Osteoblast (primary cell): ENCODE measurements at regions not wholly inside any gene's neighbourhood (a gene's known extent, or its start where the extent isn't known, plus 50 kb on each side); places are given as distances from the start of the nearest gene placed in this dataset.

Experiments used
- DNase-seq: peaks from one replicate; pipeline ENCODE4 v3.0.0; 2011; ENCODE audit warnings: low spot score, mixed read lengths; ENCODE audit not compliant: insufficient read length; ENCODE audit errors: missing footprints
- H2AFZ ChIP-seq: 2 replicates; pipeline ENCODE4 v1.6.0; 2011; ENCODE audit warnings: mild to moderate bottlenecking, low read length
- H3K27ac ChIP-seq: 2 replicates; pipeline ENCODE4 v1.5.1; 2011; ENCODE audit warnings: mild to moderate bottlenecking, low read depth, low read length, moderate library complexity
- H3K27me3 ChIP-seq: 2 replicates; pipeline ENCODE4 v1.6.0; 2012; ENCODE audit warnings: mild to moderate bottlenecking, control low read depth, inconsistent platforms, low read length, moderate library complexity; ENCODE audit not compliant: insufficient read depth
- H3K36me3 ChIP-seq: 2 replicates; pipeline ENCODE4 v1.5.1; 2011; ENCODE audit warnings: mild to moderate bottlenecking, low read length, control low read depth, moderate library complexity; ENCODE audit not compliant: insufficient read depth
- H3K4me1 ChIP-seq: 2 replicates; pipeline ENCODE4 v1.5.1; 2011; ENCODE audit warnings: mild to moderate bottlenecking, low read length, control low read depth, moderate library complexity; ENCODE audit not compliant: insufficient read depth
- H3K4me2 ChIP-seq: 2 replicates; pipeline ENCODE4 v1.6.0; 2011; ENCODE audit warnings: mild to moderate bottlenecking, low read length; ENCODE audit not compliant: insufficient read depth
- H3K4me3 ChIP-seq: fragments of 200-600 bp; sonication (generic); 3 replicates; pipeline ENCODE4 v1.5.1; 2012; ENCODE audit warnings: mild to moderate bottlenecking, low read length, inconsistent platforms; ENCODE audit not compliant: insufficient read depth
- H3K79me2 ChIP-seq: 2 replicates; pipeline ENCODE4 v1.6.0; 2012; ENCODE audit warnings: mild to moderate bottlenecking, low read length, control low read depth, inconsistent platforms; ENCODE audit not compliant: insufficient read depth
- H3K9me3 ChIP-seq: 2 replicates; pipeline ENCODE4 v1.5.1; 2011; ENCODE audit warnings: low read depth, low read length, control low read depth
- H4K20me1 ChIP-seq: 2 replicates; pipeline ENCODE4 v1.6.0; 2012; ENCODE audit warnings: mild to moderate bottlenecking, low read length, control low read depth; ENCODE audit not compliant: insufficient read depth
- CTCF ChIP-seq: IDR thresholded peaks from 2 replicates; pipeline ENCODE4 v1.5.1; 2011; ENCODE audit warnings: mild to moderate bottlenecking, low read depth, low read length, moderate library complexity; ENCODE audit errors: extremely low read depth

GRCh38 chr4:23169608-23170311 is 477.0 kb downstream of the GBA3 start:
- H3K27ac ChIP-seq = no peak overlapping the region
- TF ChIP-seq CTCF = no peak
- H3K9me3 ChIP-seq = no peaks in the 10 kb centered on the region
- no peak overlapping the region for H2AFZ ChIP-seq
- H3K4me2 ChIP-seq = no peak overlapping the region
- no peak for DNase-seq
- no peaks in the 10 kb centered on the region for H3K79me2 ChIP-seq
- no peaks in the 10 kb centered on the region for H3K27me3 ChIP-seq
- H3K4me3 ChIP-seq = no peak overlapping the region
- H3K36me3 ChIP-seq = no peaks in the 10 kb centered on the region
- H4K20me1 ChIP-seq = no peaks in the 10 kb centered on the region
- H3K4me1 ChIP-seq = no peaks in the 10 kb centered on the region

GRCh38 chr4:23166919-23167318 is 474.2 kb downstream of the GBA3 start:
- Histone ChIP-seq H4K20me1 (no peaks in the 10 kb centered on the region), H3K79me2 (no peaks in the 10 kb centered on the region), H3K27me3 (no peaks in the 10 kb centered on the region), H3K4me1 (no peaks in the 10 kb centered on the region), H3K4me3 (no peak overlapping the region), H3K9me3 (no peaks in the 10 kb centered on the region), H3K4me2 (no peak overlapping the region), H3K27ac (no peak overlapping the region), H2AFZ (no peak overlapping the region), H3K36me3 (no peaks in the 10 kb centered on the region)
- DNase-seq = no peak
- TF ChIP-seq CTCF = no peak

- no peak overlapping the region for H3K27ac ChIP-seq
- no peak overlapping the region for H3K4me3 ChIP-seq
- H4K20me1 ChIP-seq = no peaks in the 10 kb centered on the region
- no peak for DNase-seq
- peaks cover under 1% of the 10 kb centered on the region for H3K27me3 ChIP-seq
- no peaks in the 10 kb centered on the region for H3K36me3 ChIP-seq
- no peak overlapping the region for H3K4me2 ChIP-seq
- H2AFZ ChIP-seq = no peak overlapping the region
- H3K4me1 ChIP-seq = no peaks in the 10 kb centered on the region
- TF ChIP-seq CTCF = no peak
- H3K9me3 ChIP-seq = no peaks in the 10 kb centered on the region
- H3K79me2 ChIP-seq = no peaks in the 10 kb centered on the region
These were observed 473.7 kb downstream of the GBA3 start for GRCh38 chr4:23166407-23166806.

DNA sequence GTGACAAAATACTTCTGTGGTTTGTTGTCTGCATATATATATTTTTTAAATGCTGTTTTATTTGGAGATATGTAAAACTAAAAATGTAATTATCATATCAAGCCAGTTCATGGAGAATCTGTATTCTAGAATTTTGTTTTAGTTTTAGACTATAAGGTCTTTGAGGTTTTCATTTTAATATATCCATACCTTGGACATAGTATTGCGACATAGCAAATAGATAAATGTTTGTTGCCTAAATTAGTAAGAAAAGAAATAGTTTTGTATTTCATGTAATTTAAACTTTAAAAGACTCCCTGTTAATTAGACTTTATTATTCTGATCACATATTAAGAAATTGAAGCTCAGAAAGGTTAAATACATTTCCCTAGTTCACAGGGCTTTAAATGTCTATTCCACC is 472.9 kb downstream of the GBA3 start:
- no peak overlapping the region for H3K4me3 ChIP-seq
- H3K4me2 ChIP-seq = no peak overlapping the region
- H3K27me3 ChIP-seq = peaks cover 5% of the 10 kb centered on the region
- no peaks in the 10 kb centered on the region for H3K4me1 ChIP-seq
- no peak for DNase-seq
- no peaks in the 10 kb centered on the region for H4K20me1 ChIP-seq
- no peaks in the 10 kb centered on the region for H3K36me3 ChIP-seq
- H3K27ac ChIP-seq = no peak overlapping the region
- TF ChIP-seq CTCF = no peak
- no peaks in the 10 kb centered on the region for H3K79me2 ChIP-seq
- H2AFZ ChIP-seq = no peak overlapping the region
- H3K9me3 ChIP-seq = no peaks in the 10 kb centered on the region
